HG02763 (cell line): ENCODE measurements at regions not wholly inside any gene's neighbourhood (a gene's known extent, or its start where the extent isn't known, plus 50 kb on each side); places are given as distances from the start of the nearest gene placed in this dataset.

Source experiments
- ATAC-seq: cut with Tn5 transposase; IDR thresholded peaks from one replicate; pipeline ENCODE4 v1.9.1; 2021; ENCODE audit warnings: mild to moderate bottlenecking, moderate library complexity; ENCODE audit not compliant: unreplicated experiment

- no peak for ATAC-seq
Measured at GRCh38 chr3:190252080-190252479, 70.2 kb downstream of the CLDN1 start.

- no peak for ATAC-seq
Measured at GRCh38 chr3:190249414-190249813, 72.8 kb downstream of the CLDN1 start.

GRCh38 chr3:190242147-190242546, 80.1 kb downstream of the CLDN1 start:
- ATAC-seq = no peak

GRCh38 chr3:190239325-190239724, 82.9 kb downstream of the CLDN1 start:
- ATAC-seq = no peak

GRCh38 chr3:190238871-190239270, 83.4 kb downstream of the CLDN1 start:
- ATAC-seq = no peak

- no peak for ATAC-seq
Measured at GRCh38 chr3:190234621-190235020, 87.6 kb downstream of the CLDN1 start.

GRCh38 chr3:190229632-190230424, 92.4 kb downstream of the CLDN1 start:
- no peak for ATAC-seq

GRCh38 chr3:190227064-190227463, 95.2 kb downstream of the CLDN1 start:
- ATAC-seq = no peak

GRCh38 chr3:190224863-190225692, 97.2 kb downstream of the CLDN1 start:
- no peak for ATAC-seq

- no peak for ATAC-seq
Measured at GRCh38 chr3:190224456-190224855, 97.8 kb downstream of the CLDN1 start.

- ATAC-seq = no peak
Measured at GRCh38 chr3:190222916-190223315, 99.3 kb downstream of the CLDN1 start.

GRCh38 chr3:190222360-190222759, 99.9 kb downstream of the CLDN1 start:
- no peak for ATAC-seq

GRCh38 chr3:190220362-190220761, 99.7 kb upstream of the P3H2 start:
- ATAC-seq = no peak

GRCh38 chr3:190217081-190217480, 96.4 kb upstream of the P3H2 start:
- ATAC-seq = no peak

GRCh38 chr3:190213727-190214126, 93.0 kb upstream of the P3H2 start:
- ATAC-seq = no peak

- ATAC-seq = no peak
Measured at GRCh38 chr3:190210608-190211007, 89.9 kb upstream of the P3H2 start.

- no peak for ATAC-seq
Measured at GRCh38 chr3:190209533-190209932, 88.8 kb upstream of the P3H2 start.

GRCh38 chr3:190208196-190208595, 87.5 kb upstream of the P3H2 start:
- no peak for ATAC-seq

- ATAC-seq = peak; percentile 65
Measured at GRCh38 chr3:190205739-190206138, 85.0 kb upstream of the P3H2 start.

GRCh38 chr3:190204200-190204599, 83.5 kb upstream of the P3H2 start:
- no peak for ATAC-seq

- ATAC-seq = no peak
Measured at GRCh38 chr3:190197346-190197763, 76.7 kb upstream of the P3H2 start.

- ATAC-seq = no peak
Measured at GRCh38 chr3:190194506-190194905, 73.8 kb upstream of the P3H2 start.
